GM21576 (cell line): ENCODE measurements at regions not wholly inside any gene's neighbourhood (a gene's known extent, or its start where the extent isn't known, plus 50 kb on each side); places are given as distances from the start of the nearest gene placed in this dataset.
"Not testable (repeated sequence)": the region's sequence is repeated elsewhere in the genome, so short reads cannot be mapped to it uniquely, and the experiment has no call there.

Source experiments
- ATAC-seq: cut with Tn5 transposase; IDR thresholded peaks from one replicate; pipeline ENCODE4 v1.9.1; 2021; ENCODE audit warnings: mild to moderate bottlenecking, moderate library complexity; ENCODE audit not compliant: unreplicated experiment

DNA sequence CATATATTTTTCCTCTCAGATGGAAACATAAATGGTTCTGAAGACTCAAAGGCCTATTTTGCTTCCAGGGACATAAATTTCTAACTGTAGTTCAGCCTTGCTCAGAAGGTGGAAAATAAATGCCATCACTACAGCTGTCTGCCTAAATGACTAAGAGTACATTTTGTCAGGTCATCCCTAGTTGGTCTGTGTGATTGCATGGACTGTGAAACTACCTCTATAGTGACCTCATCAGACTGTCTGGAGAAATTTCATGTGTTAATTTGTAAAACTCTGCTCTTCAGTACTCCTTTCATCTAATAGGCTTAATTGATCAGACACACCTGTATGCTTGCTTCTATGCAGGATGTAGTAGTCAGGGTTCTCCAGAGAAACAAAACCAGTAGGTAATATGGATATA lies 886.9 kb downstream of the AMY1C start:
- peak; percentile 82 for ATAC-seq

DNA sequence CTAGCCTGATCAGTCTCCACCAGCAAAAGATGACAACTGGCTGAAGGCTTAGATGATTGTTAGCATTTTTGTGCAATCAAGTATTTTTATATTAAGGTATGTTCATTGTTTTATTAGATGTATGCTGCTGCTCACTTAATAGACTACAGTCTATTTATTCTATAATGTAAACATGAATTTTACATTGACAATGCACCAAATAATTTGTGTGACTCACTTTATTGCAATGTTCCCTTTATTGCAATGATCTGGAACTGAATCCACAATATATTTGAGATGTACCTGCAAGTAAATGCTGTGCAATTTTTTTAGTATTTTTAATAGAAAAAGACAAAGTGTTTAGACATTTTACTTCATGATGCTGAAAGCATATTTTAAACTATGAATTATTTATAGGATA lies 896.5 kb downstream of the AMY1C start:
- ATAC-seq = no peak

DNA sequence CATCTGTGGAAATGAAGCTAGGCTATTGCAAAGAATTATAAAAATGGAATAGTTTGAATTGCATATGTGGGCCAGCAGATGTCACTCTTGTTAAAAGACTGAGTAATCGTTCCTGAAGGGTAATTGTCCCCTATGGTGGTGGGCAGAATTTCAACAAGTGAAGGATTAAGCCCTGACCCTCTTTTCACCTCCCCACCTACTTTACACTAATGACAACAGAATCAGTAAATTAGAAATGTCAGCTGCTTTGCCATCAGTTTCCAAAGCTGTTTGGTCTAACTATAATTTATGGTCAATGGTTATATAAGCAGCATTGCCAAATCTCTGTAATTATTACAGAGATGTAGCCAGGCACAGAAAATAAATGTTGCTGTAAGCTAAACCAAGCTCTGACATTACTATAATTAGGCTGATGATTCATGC lies 898.6 kb downstream of the AMY1C start:
- no peak for ATAC-seq

DNA sequence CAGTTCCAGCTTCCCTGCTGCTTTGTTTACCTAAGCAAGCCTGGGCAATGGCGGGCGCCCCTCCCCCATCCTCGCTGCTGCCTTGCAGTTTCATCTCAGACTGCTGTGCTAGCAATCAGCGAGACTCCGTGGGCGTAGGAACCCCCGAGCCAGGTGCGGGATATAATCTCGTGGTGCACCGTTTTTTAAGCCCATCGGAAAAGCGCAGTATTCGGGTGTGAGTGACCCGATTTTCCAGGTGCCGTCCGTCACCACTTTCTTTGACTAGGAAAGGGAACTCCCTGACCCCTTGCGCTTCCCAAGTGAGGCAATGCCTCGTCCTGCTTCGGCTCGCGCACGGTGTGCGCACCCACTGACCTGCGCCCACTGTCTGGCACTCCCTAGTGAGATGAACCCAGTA lies 914.7 kb downstream of the AMY1C start:
- ATAC-seq = not testable (repeated sequence)

DNA sequence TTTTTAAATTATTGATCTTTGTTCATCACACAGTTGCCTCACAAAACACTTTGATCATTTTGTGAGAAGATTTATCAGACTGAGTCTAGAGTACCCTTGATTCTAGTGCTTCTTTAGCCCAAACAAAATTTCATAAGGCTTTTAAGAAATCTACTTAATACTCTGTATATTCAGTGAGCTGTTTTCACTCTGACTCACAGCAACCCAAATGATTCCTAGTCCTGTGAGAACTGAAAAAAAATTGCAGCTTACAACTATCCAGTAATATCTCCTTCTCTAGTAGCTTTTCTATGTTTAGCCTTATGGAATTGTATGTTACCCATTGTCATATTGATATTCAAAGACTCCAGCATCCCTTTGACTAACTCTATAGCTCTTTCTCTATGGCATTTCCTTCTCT lies 915.6 kb downstream of the AMY1C start:
- ATAC-seq = no peak

DNA sequence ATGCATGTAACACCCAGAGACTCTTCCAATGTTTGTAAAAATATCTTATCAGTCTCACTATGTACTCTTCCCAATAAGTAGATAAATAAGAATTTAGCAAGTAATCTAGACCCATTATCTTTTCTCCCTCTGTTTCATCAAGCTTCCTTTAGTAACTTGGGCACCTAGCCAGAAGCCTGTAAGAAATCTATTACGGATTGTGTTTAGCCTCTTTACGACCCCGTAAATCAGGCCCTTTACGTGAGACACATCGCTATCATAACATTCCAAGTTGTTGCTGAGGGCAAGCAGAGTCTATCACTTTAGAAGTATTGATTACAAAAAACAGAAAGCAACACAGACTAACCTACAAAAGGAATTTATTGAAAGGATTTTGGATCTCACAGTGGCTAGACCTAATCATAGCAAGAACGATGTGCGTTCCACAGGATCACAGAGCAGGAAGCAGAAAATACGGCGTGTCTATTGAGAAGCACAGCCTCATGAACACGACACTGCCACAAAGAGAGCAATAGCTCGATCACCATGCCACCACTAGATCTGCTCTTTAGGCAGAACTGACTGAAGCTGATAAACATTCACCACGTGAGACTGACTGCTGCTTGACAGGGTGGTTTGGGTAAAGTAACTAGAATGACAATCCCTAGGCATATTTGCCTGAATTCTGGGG lies 922.1 kb downstream of the AMY1C start:
- ATAC-seq = no peak

DNA sequence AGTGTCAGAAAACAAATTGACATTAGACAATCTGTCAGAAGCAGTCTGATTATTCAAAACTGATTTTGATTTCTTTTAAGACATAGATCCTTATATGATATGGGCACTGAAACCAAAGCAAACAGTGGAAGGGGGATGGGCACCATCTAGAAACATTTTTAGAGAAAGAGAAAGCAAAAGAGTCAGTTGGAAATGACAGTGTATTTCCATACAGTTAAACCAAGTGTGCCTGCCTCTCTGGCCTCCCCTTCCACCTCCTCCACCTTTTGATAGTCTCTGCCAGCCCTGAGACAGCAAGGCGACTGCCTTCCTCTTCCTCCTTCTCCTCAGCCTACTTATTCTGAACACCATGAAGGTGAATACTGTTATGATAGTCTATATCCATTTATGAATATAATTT lies 949.7 kb downstream of the AMY1C start:
- no peak for ATAC-seq

DNA sequence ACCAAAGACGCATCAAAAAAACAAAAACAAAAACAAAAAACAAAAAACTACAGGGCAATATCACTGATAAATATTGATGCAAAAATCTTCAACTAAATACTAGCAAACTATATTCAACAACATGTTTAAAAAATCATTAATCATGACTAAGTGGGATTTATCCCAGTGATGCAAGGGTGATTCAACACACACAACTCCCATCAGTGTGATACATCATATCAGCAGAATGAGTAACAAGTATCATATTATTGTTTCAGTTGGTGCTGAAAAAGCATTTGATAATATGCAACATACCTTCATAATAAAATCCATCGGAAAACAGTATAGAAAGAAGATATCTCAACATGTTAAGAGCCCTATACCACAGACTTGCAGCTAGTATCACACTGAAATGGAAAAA lies 953.0 kb downstream of the AMY1C start:
- no peak for ATAC-seq

DNA sequence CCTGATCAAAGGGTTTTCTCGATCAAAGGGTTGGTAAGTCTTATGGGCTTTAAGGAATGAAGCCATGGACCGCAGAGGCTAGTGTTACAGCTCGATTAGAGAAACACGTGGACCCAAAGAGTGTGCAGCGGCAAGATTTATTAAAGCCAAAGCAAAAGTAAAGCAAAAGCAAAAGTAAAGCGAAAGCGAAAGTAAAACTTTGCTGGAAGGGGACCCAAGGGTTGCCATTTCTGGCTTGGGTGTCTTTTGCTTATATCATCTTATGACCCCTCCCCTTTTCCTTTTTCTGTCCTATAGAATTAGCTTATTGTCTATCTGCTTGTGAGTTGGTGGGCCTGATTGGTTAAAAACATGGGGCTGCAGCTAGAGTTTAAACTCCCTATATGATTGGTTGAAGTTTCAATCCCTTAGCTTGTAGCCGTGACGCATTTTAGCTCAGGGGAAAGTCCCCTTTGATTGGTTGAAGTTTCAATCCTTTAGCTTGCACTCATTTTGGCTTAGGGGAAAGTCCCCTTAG lies 957.0 kb downstream of the AMY1C start:
- ATAC-seq = no peak

DNA sequence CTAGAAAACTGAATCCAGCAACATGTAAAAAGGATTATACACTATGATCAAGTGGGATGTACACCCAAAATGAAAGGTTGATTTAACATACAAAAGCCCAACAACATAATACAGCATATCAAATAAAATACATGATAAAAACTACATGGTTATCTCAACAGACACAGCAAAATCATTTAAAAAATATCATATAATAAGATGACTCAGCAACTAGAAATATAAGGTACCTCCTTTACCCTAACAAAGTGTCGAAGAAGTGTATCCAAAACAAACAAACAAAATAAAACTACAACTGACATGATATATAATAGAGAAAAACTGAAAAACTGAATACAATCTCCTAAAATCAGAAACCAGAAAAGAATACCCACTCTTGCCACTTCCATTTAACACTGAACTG lies 969.1 kb downstream of the AMY1C start:
- ATAC-seq = no peak

DNA sequence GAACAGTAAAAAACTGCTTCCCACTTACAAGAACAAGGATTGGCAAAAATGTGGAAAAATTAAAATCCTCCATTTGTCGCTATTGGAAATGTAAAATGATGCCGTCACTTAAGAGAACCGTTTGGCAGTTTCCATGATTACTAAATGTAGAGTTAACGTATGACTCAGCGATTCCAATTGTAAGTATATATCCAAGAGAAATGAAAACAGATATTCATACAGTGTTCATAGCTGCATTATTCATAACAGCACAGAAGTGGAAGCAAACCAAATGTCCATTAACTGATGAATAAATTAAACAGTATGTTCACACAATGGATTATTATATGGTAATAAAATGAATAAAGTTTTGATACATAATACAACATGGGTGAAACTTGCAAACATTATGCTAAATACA lies 971.0 kb downstream of the AMY1C start:
- no peak for ATAC-seq

DNA sequence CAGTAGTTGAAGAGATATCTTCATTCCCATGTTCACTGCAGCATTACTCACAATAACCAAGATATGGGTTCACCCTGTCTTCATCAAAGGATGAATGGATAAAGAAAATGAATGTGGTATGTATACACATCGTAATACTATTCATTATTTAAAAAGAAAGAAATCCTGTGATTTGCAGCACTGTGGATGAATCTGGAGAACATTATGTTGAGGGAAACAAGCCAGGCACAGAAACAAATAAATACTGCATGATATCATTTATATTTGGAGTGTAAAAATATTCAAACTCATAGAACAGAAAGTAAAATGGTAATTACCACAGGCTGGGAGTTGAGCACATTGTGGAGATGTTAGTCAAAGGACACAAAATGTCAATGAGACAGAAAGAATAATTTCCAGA lies 977.2 kb downstream of the AMY1C start:
- ATAC-seq = no peak

DNA sequence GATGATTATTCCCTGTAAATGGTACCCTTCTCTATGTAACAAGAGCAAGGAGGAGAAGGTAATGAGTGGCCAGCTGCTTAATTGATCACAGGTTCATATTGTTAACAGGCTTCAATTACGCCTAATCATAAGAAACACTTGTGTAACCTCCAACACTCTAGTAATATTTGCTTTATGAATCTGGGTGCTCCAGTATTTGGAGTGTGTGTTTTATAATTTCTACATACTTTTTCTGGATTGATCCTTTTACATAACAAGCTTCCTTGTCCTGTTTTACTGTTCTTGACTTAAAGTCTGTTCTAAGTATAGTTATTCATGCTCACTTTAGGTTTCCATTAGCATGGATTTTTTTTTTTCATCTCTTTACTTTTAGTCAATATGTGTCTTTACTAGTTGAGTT lies 984.2 kb downstream of the AMY1C start:
- ATAC-seq = no peak

DNA sequence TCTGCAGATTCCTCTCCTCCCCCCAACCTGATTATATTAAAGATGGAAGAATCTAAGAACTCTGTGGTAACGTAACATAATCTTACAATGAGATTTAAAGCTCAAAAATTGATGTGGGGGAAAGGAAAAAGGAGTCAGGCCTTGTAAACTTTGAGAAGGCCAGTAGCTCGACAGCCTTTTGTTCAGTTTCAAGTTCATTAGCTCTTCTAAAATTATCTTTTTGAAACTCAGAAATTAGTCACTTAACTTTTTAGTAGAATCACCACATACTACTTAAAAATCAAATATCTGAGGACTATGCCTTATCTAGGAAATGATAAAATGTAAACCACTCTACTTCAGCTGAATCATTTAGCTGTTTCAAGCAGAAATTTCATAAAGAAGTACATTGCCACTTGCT lies 996.2 kb downstream of the AMY1C start:
- no peak for ATAC-seq

DNA sequence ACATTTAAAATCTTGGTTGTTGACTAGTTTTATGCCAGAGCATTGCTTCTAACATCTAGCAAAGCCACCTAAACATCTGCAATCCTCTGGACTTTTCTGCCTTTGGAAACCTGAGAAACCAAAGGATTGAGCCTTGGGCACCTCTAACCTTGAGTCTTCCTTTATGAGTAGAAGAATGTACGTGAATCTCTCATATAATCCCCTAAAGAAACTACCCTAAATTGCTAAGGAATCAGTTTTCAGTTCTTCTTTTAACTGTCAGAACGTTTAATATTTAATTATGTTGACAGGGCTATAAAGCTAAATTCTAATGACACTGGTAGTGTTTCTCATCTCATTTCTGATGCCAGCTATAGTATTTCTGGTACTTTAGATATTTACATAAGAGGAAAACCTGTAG lies 997.3 kb downstream of the AMY1C start:
- peak; percentile 44 for ATAC-seq

DNA sequence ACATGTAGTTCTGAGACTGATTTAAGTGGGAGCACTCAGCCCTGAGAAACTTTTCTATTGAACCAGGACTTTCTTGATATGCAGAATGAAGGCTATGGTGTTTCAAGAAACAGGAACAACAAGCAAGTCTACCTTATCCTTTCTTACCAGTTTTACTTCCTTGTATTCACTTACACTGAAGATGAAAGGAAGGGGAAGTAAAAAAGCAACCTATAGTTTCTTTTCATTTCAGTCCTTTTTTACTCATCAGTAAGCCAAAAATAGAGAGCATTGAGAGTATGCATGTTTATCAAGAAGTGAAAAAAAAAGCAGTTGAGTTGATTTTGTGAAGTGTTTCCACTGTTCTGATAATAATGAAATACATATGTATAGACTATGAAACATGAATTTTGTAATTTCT lies 1010.3 kb downstream of the AMY1C start:
- ATAC-seq = peak; percentile 96

DNA sequence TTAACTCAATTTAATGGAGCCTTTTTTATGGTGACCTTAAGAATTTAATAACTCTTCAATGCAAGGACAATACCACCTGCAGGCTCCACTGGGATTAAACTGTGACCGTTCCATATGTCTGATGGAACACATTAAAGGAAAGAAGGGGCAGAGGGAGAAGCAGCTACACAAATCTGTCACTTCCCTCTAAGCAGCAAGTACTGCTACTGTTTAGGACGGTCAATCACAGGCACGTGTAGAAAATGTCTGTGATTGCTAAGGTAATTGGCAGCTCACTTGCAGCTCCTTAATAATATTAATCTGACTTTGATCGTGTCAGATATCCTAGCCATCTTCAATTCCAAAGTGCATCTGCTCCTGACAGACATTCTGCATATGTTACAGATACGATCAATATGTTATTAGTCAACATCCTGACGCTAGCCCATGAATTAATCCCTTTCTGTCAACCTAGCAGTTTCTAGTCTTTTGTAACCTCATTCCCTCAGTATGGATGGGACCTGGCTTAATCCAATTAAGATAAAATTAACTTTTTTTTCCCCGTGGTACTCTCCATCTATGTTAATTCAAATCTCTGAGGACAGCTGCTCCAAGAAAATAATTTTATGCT lies 1012.4 kb downstream of the AMY1C start:
- ATAC-seq = no peak

DNA sequence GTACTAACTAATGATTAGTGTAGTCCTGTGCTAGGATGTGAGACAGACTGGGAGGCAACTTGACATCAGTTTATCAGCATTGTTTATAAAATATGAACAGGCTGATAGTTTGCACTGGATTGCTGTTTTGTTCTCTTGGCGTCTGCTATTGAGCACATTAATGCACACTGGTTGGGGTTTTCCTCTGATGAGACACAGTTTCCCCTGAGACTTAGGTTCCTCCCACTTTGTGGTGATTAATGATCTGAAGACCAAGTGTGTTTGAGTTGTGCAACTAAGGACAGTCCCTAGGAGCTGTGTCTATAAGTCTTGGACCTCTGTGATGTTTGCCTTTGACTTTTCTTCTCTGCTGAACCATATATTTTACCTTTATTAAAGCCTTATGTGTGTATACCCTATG lies 1015.4 kb downstream of the AMY1C start:
- ATAC-seq = peak; percentile 66

DNA sequence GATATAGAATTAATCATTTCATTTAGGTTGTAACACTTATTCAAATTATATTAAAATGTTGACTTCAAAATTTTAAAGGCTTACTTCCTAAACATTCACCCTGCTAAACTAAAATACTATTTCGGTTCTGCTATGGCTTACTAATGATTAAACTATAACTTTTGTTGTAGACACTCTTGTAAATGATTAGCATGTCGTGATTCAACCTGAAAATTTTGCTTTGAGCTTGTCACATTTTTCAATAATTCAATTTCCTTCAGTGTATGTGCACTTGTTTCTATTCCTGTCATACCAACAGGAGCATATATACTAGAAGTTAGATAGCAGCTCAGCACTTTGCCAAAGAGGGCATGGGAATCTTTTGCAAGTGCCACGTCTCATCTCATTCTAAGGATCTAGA lies 1018.8 kb downstream of the AMY1C start:
- ATAC-seq = peak; percentile 52

DNA sequence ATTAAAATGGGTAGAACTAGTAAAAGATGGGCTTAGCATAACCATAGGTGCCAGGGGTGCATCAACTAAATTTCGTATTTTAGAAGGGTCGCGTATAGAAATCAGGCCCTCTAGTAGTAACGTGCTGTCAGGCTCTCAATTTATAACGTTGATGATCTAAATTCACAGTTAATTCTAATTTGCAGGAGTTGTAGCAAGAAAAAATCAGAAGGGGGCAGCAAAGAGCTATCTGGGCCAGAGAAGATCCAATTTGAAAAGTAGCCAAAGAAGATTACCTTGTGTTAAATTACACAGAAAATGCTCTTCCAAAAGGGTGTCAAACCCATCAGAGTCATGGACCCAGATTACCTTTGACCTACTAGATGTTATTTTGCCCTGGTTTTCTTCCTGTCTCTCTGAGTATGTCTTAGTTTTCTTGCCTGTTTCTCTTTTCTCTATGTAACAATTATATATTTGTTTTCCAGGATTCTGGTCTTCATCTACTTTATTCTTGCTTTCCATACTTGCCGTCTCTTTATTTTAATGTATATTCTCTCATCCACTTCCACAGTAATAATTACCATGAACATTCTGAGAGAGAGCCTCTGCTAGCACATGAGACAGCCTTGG lies 1030.9 kb downstream of the AMY1C start:
- ATAC-seq = peak; percentile 62

DNA sequence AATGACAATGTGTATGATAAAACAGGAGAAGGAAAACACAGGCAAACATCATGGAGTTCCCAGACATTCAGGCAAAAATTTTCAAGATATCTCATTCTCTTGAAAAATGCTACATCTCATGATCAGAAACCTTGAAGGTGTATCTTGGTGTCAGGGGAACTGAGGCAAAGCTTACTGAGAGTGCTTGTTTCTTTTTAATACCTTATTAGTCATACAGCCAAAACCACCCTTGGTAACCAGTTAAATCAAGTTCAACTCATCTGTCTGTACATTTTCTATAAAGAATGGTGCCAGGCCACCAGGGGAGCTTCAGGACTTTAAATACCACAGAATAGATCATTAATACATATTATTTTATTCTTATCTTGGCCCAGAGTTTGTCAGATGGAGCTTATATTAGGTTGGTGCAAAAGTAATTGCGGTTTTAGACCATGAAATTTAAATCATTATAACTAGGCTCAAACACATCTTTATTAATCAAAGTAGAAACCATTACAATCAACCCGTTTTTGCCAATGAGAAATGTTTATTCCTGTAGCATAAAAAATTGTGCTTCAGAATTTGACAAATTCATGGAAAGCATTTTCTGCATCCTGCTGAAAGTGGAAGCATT lies 1036.0 kb downstream of the AMY1C start:
- no peak for ATAC-seq
